Mesothelial cell of epicardium (in vitro differentiated cells): ENCODE measurements at regions not wholly inside any gene's neighbourhood (a gene's known extent, or its start where the extent isn't known, plus 50 kb on each side); places are given as distances from the start of the nearest gene placed in this dataset.

Experiments
- DNase-seq, 2 experiments: peaks; one replicate each; pipeline ENCODE4 v3.0.0; 2021; ENCODE audit warnings: low spot score in 2 of 2; ENCODE audit not compliant: unreplicated experiment in 2 of 2
- H3K27ac Mint-ChIP-seq: 2 replicates; pipeline ENCODE4 v1.8.0; 2021; ENCODE audit warnings: mixed read lengths
- H3K27me3 Mint-ChIP-seq: 2 replicates; pipeline ENCODE4 v1.8.0; 2021; ENCODE audit warnings: low read depth, mixed read lengths
- H3K36me3 Mint-ChIP-seq: 2 replicates; pipeline ENCODE4 v1.8.0; 2021; ENCODE audit warnings: mixed read lengths
- H3K4me1 Mint-ChIP-seq: 2 replicates; pipeline ENCODE4 v1.8.0; 2021; ENCODE audit warnings: mixed read lengths
- H3K4me3 Mint-ChIP-seq: 2 replicates; pipeline ENCODE4 v1.8.0; 2021; ENCODE audit warnings: mild to moderate bottlenecking, moderate library complexity, mixed read lengths
- H3K9me3 Mint-ChIP-seq: 2 replicates; pipeline ENCODE4 v1.8.0; 2021; ENCODE audit warnings: mixed read lengths
- TF ChIP-seq, protein P1 (sequence below): fragments of 200-600 bp; sonication (generic); IDR thresholded peaks from one replicate; pipeline ENCODE4 v1.5.0; 2021; ENCODE audit warnings: antibody characterized with exemption; ENCODE audit not compliant: unreplicated experiment

GRCh38 chr9:28014212-28014611 lies 440.9 kb upstream of the C9orf72 start:
- DNase-seq, result no peak
- TF ChIP-seq, protein P1, sequence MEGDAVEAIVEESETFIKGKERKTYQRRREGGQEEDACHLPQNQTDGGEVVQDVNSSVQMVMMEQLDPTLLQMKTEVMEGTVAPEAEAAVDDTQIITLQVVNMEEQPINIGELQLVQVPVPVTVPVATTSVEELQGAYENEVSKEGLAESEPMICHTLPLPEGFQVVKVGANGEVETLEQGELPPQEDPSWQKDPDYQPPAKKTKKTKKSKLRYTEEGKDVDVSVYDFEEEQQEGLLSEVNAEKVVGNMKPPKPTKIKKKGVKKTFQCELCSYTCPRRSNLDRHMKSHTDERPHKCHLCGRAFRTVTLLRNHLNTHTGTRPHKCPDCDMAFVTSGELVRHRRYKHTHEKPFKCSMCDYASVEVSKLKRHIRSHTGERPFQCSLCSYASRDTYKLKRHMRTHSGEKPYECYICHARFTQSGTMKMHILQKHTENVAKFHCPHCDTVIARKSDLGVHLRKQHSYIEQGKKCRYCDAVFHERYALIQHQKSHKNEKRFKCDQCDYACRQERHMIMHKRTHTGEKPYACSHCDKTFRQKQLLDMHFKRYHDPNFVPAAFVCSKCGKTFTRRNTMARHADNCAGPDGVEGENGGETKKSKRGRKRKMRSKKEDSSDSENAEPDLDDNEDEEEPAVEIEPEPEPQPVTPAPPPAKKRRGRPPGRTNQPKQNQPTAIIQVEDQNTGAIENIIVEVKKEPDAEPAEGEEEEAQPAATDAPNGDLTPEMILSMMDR, result no peak
- Mint-ChIP-seq H3K4me1 (peaks cover 20% of the 10 kb centered on the region), H3K27me3 (peaks cover 4% of the 10 kb centered on the region), H3K9me3 (peaks cover 12% of the 10 kb centered on the region), H3K36me3 (no peaks in the 10 kb centered on the region), H3K4me3 (no peak overlapping the region), H3K27ac (peak overlapping the region; percentile 81)

GRCh38 chr9:28024676-28025075 lies 451.4 kb upstream of the C9orf72 start:
- H3K36me3 Mint-ChIP-seq, result no peaks in the 10 kb centered on the region
- no peak for DNase-seq

DNA sequence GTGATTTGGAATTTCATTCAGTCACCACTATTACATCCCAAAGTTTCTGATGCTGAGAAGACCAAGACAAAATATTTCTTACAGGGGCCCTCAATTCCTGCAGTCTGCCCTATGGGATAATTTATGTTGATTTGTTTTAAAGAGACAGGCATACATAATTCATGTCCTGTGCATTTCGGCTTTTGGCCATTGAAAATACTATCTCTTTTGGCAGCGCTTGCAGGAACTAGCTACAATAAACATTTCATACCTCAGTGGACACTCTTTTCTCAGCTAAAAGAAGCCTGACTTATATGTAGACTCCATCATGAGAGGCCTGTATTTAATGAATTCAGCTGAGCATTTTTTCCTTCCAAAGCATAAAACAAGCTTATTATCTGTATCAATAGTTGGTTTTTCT lies 451.9 kb upstream of the C9orf72 start:
- peaks cover 8% of the 10 kb centered on the region for H3K4me1 Mint-ChIP-seq
- no peaks in the 10 kb centered on the region for H3K9me3 Mint-ChIP-seq
- no peaks in the 10 kb centered on the region for H3K36me3 Mint-ChIP-seq
- no peak overlapping the region for H3K4me3 Mint-ChIP-seq
- TF ChIP-seq, protein P1, result no peak
- no peak overlapping the region for H3K27ac Mint-ChIP-seq
- H3K27me3 Mint-ChIP-seq, result peaks cover 2% of the 10 kb centered on the region
- DNase-seq, result no peak

More at GRCh38 chr9:28024676-28025075, 451.4 kb upstream of the C9orf72 start:
- TF ChIP-seq, protein P1, result no peak
- H3K27me3 Mint-ChIP-seq, result peaks cover 2% of the 10 kb centered on the region
- peaks cover 8% of the 10 kb centered on the region for H3K4me1 Mint-ChIP-seq
- H3K27ac Mint-ChIP-seq, result no peak overlapping the region
- no peaks in the 10 kb centered on the region for H3K9me3 Mint-ChIP-seq
- H3K4me3 Mint-ChIP-seq, result no peak overlapping the region

GRCh38 chr9:28031521-28032267 lies 458.4 kb upstream of the C9orf72 start:
- peaks cover 3% of the 10 kb centered on the region for H3K27me3 Mint-ChIP-seq
- no peaks in the 10 kb centered on the region for H3K4me1 Mint-ChIP-seq
- no peaks in the 10 kb centered on the region for H3K9me3 Mint-ChIP-seq
- H3K27ac Mint-ChIP-seq, result no peak overlapping the region
- H3K36me3 Mint-ChIP-seq, result no peaks in the 10 kb centered on the region
- TF ChIP-seq, protein P1, result no peak
- no peak overlapping the region for H3K4me3 Mint-ChIP-seq
- no peak for DNase-seq

- Mint-ChIP-seq H3K9me3 (no peaks in the 10 kb centered on the region), H3K4me3 (no peak overlapping the region), H3K27me3 (peaks cover 3% of the 10 kb centered on the region), H3K36me3 (no peaks in the 10 kb centered on the region), H3K27ac (no peak overlapping the region), H3K4me1 (no peaks in the 10 kb centered on the region)
- no peak for DNase-seq
- TF ChIP-seq, protein P1, result no peak
These were observed 458.9 kb upstream of the C9orf72 start for GRCh38 chr9:28032268-28032590.
